ENCODE measurements at regions not wholly inside any gene's neighbourhood (a gene's known extent, or its start where the extent isn't known, plus 50 kb on each side); places are given as distances from the start of the nearest gene placed in this dataset.

GRCh38 chr17:79427621-79428539 lies 183.0 kb downstream of the RBFOX3 start:
- no peak for DNase-seq (ENCODE audit: low read depth)
- TF ChIP-seq CTCF (conservative IDR thresholded peaks at IDR 0.05; ENCODE audit: low read depth, low read length): no peak
- H3K4me3 ChIP-seq (ENCODE audit: low read length): no peak overlapping the region

DNA sequence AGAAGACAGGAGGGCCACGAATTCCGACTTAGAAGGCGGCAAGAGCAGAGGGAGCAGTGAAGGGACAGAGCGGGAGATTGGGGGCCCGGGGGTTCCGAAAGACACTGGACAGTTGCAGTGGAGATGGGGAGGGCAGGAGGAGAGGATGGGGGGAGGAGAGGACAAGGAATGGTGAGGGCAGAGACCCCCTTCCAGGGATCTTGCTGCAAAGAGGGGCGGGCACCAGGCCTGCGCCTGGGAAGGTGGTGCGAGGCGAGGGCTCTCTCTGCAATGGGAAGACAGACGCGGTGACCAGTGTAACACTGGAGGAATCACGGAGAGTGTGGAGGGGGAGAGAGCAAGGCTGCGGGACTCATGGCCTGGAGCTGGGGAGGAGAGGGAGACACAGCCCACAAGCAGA lies 185.2 kb downstream of the RBFOX3 start:
- no peak for DNase-seq (ENCODE audit: low read depth)
- no peak overlapping the region for H3K4me3 ChIP-seq (ENCODE audit: low read length)
- TF ChIP-seq CTCF (conservative IDR thresholded peaks at IDR 0.05; ENCODE audit: low read depth, low read length): no peak

DNA sequence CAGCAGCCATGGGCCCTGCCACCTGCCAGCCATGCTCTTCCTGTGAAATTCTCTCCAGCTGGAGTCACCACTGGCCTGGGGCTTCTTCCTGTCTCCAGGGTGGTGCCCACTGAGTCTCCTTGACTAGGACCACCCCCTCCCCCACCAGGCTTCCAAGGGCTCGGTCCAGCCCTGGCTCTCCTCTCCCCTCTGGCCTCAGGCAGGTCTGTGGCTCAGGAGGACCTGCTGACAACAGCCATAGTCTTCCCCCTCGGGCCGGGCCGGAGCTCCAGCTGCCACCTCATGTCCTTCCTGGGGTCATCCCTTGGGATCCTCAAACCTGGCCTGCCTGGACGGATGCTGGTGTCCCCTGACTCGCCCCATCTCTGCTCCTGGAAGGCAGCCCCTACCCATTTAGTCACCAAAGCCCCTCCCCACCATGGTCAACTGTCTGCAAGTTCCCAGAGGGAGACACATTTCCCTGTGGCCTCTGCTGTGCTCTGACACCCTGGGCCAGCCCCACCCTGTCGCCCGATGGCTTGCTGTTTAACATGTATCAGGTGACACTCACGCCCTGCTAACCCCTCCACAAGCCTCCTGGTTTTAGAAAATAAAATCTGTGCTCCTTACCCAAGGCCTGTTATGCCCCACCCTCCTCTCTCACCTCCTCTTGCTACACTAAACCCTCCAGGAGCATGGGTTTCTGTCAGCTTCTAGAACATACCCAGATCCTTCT lies 186.2 kb downstream of the RBFOX3 start:
- DNase-seq (ENCODE audit: low read depth): no peak
- no peak overlapping the region for H3K4me3 ChIP-seq (ENCODE audit: low read length)
- no peak for TF ChIP-seq CTCF (conservative IDR thresholded peaks at IDR 0.05; ENCODE audit: low read depth, low read length)

GRCh38 chr17:79423811-79424465 lies 186.9 kb downstream of the RBFOX3 start:
- no peak for TF ChIP-seq CTCF (conservative IDR thresholded peaks at IDR 0.05; ENCODE audit: low read depth, low read length)
- DNase-seq (ENCODE audit: low read depth): no peak
- no peak overlapping the region for H3K4me3 ChIP-seq (ENCODE audit: low read length)

- no peak for DNase-seq (ENCODE audit: low read depth)
- TF ChIP-seq CTCF (conservative IDR thresholded peaks at IDR 0.05; ENCODE audit: low read depth, low read length): no peak
- no peak overlapping the region for H3K4me3 ChIP-seq (ENCODE audit: low read length)
Measured at GRCh38 chr17:79422236-79422635, 188.6 kb downstream of the RBFOX3 start.

GRCh38 chr17:79420318-79421243 lies 190.3 kb downstream of the RBFOX3 start:
- no peak for TF ChIP-seq CTCF (conservative IDR thresholded peaks at IDR 0.05; ENCODE audit: low read depth, low read length)
- no peak for DNase-seq (ENCODE audit: low read depth)
- no peak overlapping the region for H3K4me3 ChIP-seq (ENCODE audit: low read length)

Measured in retinal pigment epithelial cell (primary cell).